K562 (cell line): ENCODE measurements at regions not wholly inside any gene's neighbourhood (a gene's known extent, or its start where the extent isn't known, plus 50 kb on each side); places are given as distances from the start of the nearest gene placed in this dataset.
A peak's percentile ranks its signal among the peaks of the same experiment; 100 is the strongest.

Experiments used
- FOSL1 ChIP-seq: fragments of 200-800 bp; sonication (Bioruptor generic); conservative IDR thresholded peaks from 2 replicates; pipeline ENCODE4 v1.6.1; 2016; ENCODE audit warnings: missing genetic modification characterization, missing compliant biosample characterization
- JUND ChIP-seq, 2 experiments: IDR thresholded peaks; 2 replicates in 1 of 2; 3 replicates in 1 of 2; pipeline ENCODE4 v1.6.1; 2011; ENCODE audit warnings: borderline replicate concordance in 2 of 2, low read depth in 2 of 2, low read length in 2 of 2, improper control_type of control experiment in 1 of 2, missing biosample characterization in 1 of 2, missing genetic modification characterization in 1 of 2, missing genetic modification reagents in 1 of 2
- ZNF3 ChIP-seq: fragments of 250-450 bp; sonication (Bioruptor Pico); IDR thresholded peaks from 2 replicates; pipeline ENCODE4 v1.5.0; 2021; ENCODE audit warnings: mild to moderate bottlenecking, moderate library complexity
- ZNF311 ChIP-seq: fragments of 250-450 bp; sonication (Bioruptor Pico); IDR thresholded peaks from 2 replicates; pipeline ENCODE4 v1.4.0; 2020; ENCODE audit warnings: mild to moderate bottlenecking, moderate library complexity
- ZNF584 ChIP-seq: fragments of 200-800 bp; sonication (Bioruptor generic); IDR thresholded peaks from 2 replicates; pipeline ENCODE4 v1.6.1; 2016; ENCODE audit warnings: low read depth, mild to moderate bottlenecking, missing genetic modification characterization, missing compliant biosample characterization
- TF ChIP-seq, protein P1 (sequence below): fragments of 450-650 bp; IDR thresholded peaks from 2 replicates; pipeline ENCODE4 v1.6.1; 2017; ENCODE audit warnings: antibody characterized with exemption, mild to moderate bottlenecking
- TF ChIP-seq, protein P2 (sequence below), 2 experiments: fragments of 450-650 bp in 1 of 2; sonication (generic) in 1 of 2; formaldehyde crosslinking in 1 of 2; IDR thresholded peaks in 1 of 2; conservative IDR thresholded peaks in 1 of 2; 2 replicates each; pipeline versions ENCODE4 v1.6.1 to v1.8.1; 2016 to 2023; ENCODE audit warnings: mild to moderate bottlenecking in 2 of 2, moderate library complexity in 2 of 2, inconsistent platforms in 1 of 2, missing genetic modification reagents in 1 of 2

DNA sequence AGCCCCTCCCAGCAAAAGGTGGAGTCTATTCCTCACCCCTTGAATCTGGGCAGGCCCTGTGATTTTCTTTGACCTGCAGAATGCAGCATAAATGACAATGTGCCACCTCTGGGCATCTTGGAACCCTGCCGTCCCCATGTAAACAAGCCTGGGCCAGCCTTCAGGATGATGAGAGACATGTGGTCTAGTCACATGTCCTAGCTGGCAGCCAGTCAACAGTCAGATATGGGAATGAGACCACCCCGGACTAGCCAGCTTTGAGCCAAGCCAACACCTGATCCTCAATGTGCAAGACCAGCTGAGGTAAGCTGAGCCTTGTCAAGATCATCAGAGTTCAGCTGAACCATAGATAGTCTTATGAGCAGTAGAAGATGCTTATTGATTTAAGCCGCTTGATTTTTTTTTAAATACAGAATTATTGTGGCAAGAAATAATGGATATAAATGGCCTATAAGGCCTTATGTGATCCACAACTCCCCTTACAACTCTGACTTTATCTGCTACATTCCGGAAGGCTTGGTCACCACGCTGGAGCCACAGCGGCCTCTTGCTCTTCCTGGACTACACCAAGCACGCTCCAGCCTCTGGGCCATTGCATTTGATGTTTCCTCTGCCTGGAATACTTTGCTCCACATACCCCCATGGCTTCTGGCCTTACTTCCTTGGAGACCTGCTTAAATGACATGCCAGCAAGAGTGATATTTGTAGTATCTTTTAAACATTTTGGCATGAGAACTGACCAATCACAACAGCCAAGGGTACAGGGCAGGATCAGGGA is 225.9 kb upstream of the SESN3 start (continued):
- TF ChIP-seq, protein P1, sequence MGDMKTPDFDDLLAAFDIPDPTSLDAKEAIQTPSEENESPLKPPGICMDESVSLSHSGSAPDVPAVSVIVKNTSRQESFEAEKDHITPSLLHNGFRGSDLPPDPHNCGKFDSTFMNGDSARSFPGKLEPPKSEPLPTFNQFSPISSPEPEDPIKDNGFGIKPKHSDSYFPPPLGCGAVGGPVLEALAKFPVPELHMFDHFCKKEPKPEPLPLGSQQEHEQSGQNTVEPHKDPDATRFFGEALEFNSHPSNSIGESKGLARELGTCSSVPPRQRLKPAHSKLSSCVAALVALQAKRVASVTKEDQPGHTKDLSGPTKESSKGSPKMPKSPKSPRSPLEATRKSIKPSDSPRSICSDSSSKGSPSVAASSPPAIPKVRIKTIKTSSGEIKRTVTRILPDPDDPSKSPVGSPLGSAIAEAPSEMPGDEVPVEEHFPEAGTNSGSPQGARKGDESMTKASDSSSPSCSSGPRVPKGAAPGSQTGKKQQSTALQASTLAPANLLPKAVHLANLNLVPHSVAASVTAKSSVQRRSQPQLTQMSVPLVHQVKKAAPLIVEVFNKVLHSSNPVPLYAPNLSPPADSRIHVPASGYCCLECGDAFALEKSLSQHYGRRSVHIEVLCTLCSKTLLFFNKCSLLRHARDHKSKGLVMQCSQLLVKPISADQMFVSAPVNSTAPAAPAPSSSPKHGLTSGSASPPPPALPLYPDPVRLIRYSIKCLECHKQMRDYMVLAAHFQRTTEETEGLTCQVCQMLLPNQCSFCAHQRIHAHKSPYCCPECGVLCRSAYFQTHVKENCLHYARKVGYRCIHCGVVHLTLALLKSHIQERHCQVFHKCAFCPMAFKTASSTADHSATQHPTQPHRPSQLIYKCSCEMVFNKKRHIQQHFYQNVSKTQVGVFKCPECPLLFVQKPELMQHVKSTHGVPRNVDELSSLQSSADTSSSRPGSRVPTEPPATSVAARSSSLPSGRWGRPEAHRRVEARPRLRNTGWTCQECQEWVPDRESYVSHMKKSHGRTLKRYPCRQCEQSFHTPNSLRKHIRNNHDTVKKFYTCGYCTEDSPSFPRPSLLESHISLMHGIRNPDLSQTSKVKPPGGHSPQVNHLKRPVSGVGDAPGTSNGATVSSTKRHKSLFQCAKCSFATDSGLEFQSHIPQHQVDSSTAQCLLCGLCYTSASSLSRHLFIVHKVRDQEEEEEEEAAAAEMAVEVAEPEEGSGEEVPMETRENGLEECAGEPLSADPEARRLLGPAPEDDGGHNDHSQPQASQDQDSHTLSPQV, result no peak
- TF ChIP-seq ZNF584 (CRISPR knock-in tag), result peak; percentile 44; the same call in 1 of the 2 replicates
- no peak for TF ChIP-seq ZNF3 (CRISPR knock-in tag)
- TF ChIP-seq ZNF311, result 0 out of 2 replicates have a peak, but pooled peaks have one; percentile 55
- TF ChIP-seq, protein P2, sequence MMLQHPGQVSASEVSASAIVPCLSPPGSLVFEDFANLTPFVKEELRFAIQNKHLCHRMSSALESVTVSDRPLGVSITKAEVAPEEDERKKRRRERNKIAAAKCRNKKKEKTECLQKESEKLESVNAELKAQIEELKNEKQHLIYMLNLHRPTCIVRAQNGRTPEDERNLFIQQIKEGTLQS (IDR thresholded peaks at IDR 0.05), result no peak
- TF ChIP-seq, protein P2 (CRISPR knock-in tag; conservative IDR thresholded peaks at IDR 0.05), result no peak
- TF ChIP-seq FOSL1 (tag), result peak; percentile 72
- TF ChIP-seq JUND (IDR thresholded peaks at IDR 0.05; ENCODE audit: borderline replicate concordance, low read depth, low read length), result 0 out of 2 replicates have a peak, but pooled peaks have one; percentile 21
- no peak for TF ChIP-seq JUND (tag; IDR thresholded peaks at IDR 0.05; ENCODE audit: borderline replicate concordance, low read depth, low read length)
